Testis (tissue), 2 donors: ENCODE measurements at regions not wholly inside any gene's neighbourhood (a gene's known extent, or its start where the extent isn't known, plus 50 kb on each side); places are given as distances from the start of the nearest gene placed in this dataset.

Experiments used
- POLR2A ChIP-seq: fragments of 450-650 bp; IDR thresholded peaks from one replicate; pipeline ENCODE4 v1.6.1; 2017; ENCODE audit warnings: antibody characterized with exemption, mild to moderate bottlenecking, moderate library complexity
- TF ChIP-seq, protein P1 (sequence below), 3 experiments: fragments of 450-650 bp in 2 of 3; fragments of 200-600 bp in 1 of 3; sonication (generic) in 1 of 3; IDR thresholded peaks; one replicate each; pipeline ENCODE4 v1.5.1; 2016 to 2019; ENCODE audit warnings: antibody characterized with exemption in 3 of 3, mild to moderate bottlenecking in 2 of 3, moderate library complexity in 1 of 3

GRCh38 chr3:110624576-110624975 is 447.0 kb upstream of the NECTIN3 start:
- TF ChIP-seq, protein P1, sequence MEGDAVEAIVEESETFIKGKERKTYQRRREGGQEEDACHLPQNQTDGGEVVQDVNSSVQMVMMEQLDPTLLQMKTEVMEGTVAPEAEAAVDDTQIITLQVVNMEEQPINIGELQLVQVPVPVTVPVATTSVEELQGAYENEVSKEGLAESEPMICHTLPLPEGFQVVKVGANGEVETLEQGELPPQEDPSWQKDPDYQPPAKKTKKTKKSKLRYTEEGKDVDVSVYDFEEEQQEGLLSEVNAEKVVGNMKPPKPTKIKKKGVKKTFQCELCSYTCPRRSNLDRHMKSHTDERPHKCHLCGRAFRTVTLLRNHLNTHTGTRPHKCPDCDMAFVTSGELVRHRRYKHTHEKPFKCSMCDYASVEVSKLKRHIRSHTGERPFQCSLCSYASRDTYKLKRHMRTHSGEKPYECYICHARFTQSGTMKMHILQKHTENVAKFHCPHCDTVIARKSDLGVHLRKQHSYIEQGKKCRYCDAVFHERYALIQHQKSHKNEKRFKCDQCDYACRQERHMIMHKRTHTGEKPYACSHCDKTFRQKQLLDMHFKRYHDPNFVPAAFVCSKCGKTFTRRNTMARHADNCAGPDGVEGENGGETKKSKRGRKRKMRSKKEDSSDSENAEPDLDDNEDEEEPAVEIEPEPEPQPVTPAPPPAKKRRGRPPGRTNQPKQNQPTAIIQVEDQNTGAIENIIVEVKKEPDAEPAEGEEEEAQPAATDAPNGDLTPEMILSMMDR (IDR thresholded peaks at IDR 0.05), result no peak
- no peak for TF ChIP-seq POLR2A
